GM23338 (cell line): ENCODE measurements at regions not wholly inside any gene's neighbourhood (a gene's known extent, or its start where the extent isn't known, plus 50 kb on each side); places are given as distances from the start of the nearest gene placed in this dataset.

Experiments
- ATAC-seq: fragments of 200-7000 bp; cut with Tn5 transposase; 3 replicates; pipeline ENCODE4 v1.9.1; 2020
- DNase-seq: peaks from one replicate; pipeline ENCODE4 v3.0.0-alpha.2; 2015; ENCODE audit warnings: low spot score
- H2AFZ ChIP-seq: fragments of 200-600 bp; sonication (generic); 2 replicates; pipeline ENCODE4 v1.8.0; 2016; ENCODE audit warnings: antibody characterized with exemption, mild to moderate bottlenecking, moderate library complexity
- H3F3A ChIP-seq: fragments of 200-600 bp; sonication (generic); replicated peaks from 2 replicates; pipeline ENCODE4 v1.8.0; 2017; ENCODE audit warnings: antibody characterized with exemption, mixed run types, low read depth
- H3K27ac ChIP-seq: fragments of 200-600 bp; sonication (generic); 2 replicates; pipeline ENCODE4 v1.6.1; 2016; ENCODE audit warnings: low read depth
- H3K27me3 ChIP-seq: fragments of 200-600 bp; sonication (generic); 2 replicates; pipeline ENCODE4 v1.8.0; 2016; ENCODE audit warnings: mild to moderate bottlenecking, mixed run types, moderate library complexity; ENCODE audit not compliant: insufficient read depth
- H3K36me3 ChIP-seq: fragments of 200-600 bp; sonication (generic); 2 replicates; pipeline ENCODE4 v1.8.0; 2016; ENCODE audit warnings: mild to moderate bottlenecking; ENCODE audit not compliant: insufficient read depth
- H3K4me1 ChIP-seq: fragments of 200-600 bp; sonication (generic); 2 replicates; pipeline ENCODE4 v1.8.0; 2016; ENCODE audit warnings: mild to moderate bottlenecking, moderate library complexity; ENCODE audit not compliant: insufficient read depth
- H3K4me2 ChIP-seq: fragments of 200-600 bp; sonication (generic); 2 replicates; pipeline ENCODE4 v1.7.1; 2017; ENCODE audit warnings: mixed run types
- H3K4me3 ChIP-seq: fragments of 200-600 bp; sonication (generic); 2 replicates; pipeline ENCODE4 v1.6.1; 2016; ENCODE audit warnings: mixed run types
- H3K79me2 ChIP-seq: fragments of 200-600 bp; sonication (generic); replicated peaks from 2 replicates; pipeline ENCODE4 v1.8.0; 2017; ENCODE audit warnings: mild to moderate bottlenecking; ENCODE audit not compliant: insufficient read depth
- H3K9me2 ChIP-seq: fragments of 200-600 bp; sonication (generic); 2 replicates; pipeline ENCODE4 v1.8.0; 2017; ENCODE audit not compliant: insufficient read depth
- H4K20me1 ChIP-seq: fragments of 200-600 bp; sonication (generic); replicated peaks from 2 replicates; pipeline ENCODE4 v1.8.0; 2017; ENCODE audit warnings: mild to moderate bottlenecking; ENCODE audit not compliant: insufficient read depth
- H3K27ac Mint-ChIP-seq: 2 replicates; pipeline ENCODE4 v1.8.0; 2020; ENCODE audit warnings: inconsistent platforms, mild to moderate bottlenecking, moderate library complexity, mixed read lengths
- H3K27me3 Mint-ChIP-seq: 3 replicates; pipeline ENCODE4 v1.8.0; 2022; ENCODE audit warnings: low read depth, mild to moderate bottlenecking, moderate library complexity, mixed read lengths, inconsistent platforms; ENCODE audit not compliant: insufficient read depth, poor library complexity
- H3K36me3 Mint-ChIP-seq: 3 replicates; pipeline ENCODE4 v1.8.0; 2021; ENCODE audit warnings: low read depth, mild to moderate bottlenecking, inconsistent platforms, moderate library complexity, mixed read lengths
- H3K4me1 Mint-ChIP-seq: 3 replicates; pipeline ENCODE4 v1.8.0; 2020; ENCODE audit warnings: mild to moderate bottlenecking, inconsistent platforms, mixed read lengths
- H3K4me3 Mint-ChIP-seq: 3 replicates; pipeline ENCODE4 v1.8.0; 2021; ENCODE audit warnings: moderate library complexity, mild to moderate bottlenecking, inconsistent platforms, mixed read lengths
- H3K9me3 Mint-ChIP-seq: 3 replicates; pipeline ENCODE4 v1.8.0; 2020; ENCODE audit warnings: moderate library complexity, mild to moderate bottlenecking, inconsistent platforms, mixed read lengths
- CREB1 ChIP-seq: fragments of 250-450 bp; sonication (Bioruptor Pico); IDR thresholded peaks from 2 replicates; pipeline ENCODE4 v1.5.0; 2020; ENCODE audit warnings: low read depth, mild to moderate bottlenecking, moderate library complexity
- ETS1 ChIP-seq: IDR thresholded peaks from 2 replicates; pipeline ENCODE4 v1.6.1; 2016; ENCODE audit warnings: antibody characterized with exemption
- EZH2 ChIP-seq: fragments of 200-600 bp; sonication (generic); IDR thresholded peaks from one replicate; pipeline ENCODE4 v1.8.0; 2017; ENCODE audit warnings: antibody characterized with exemption, mild to moderate bottlenecking, low read depth; ENCODE audit not compliant: unreplicated experiment
- JUNB ChIP-seq: IDR thresholded peaks from one replicate; pipeline ENCODE4 v1.6.1; 2016; ENCODE audit warnings: antibody characterized with exemption; ENCODE audit not compliant: unreplicated experiment
- POLR2AphosphoS5 ChIP-seq: IDR thresholded peaks from 2 replicates; pipeline ENCODE4 v1.6.1; 2016; ENCODE audit warnings: antibody characterized with exemption, low read depth
- REST ChIP-seq: IDR thresholded peaks from one replicate; pipeline ENCODE4 v1.6.1; 2018; ENCODE audit warnings: antibody characterized with exemption; ENCODE audit not compliant: unreplicated experiment
- STAT1 ChIP-seq: IDR thresholded peaks from one replicate; pipeline ENCODE4 v1.6.1; 2016; ENCODE audit warnings: antibody characterized with exemption; ENCODE audit not compliant: unreplicated experiment
- ZNF114 ChIP-seq: fragments of 250-450 bp; sonication (Bioruptor Pico); IDR thresholded peaks from 2 replicates; pipeline ENCODE4 v1.5.0; 2020; ENCODE audit warnings: mild to moderate bottlenecking, moderate library complexity
- ZNF331 ChIP-seq: fragments of 250-450 bp; sonication (Bioruptor Pico); IDR thresholded peaks from 2 replicates; pipeline ENCODE4 v1.5.0; 2020; ENCODE audit warnings: low read depth, mild to moderate bottlenecking, moderate library complexity
- ZNF462 ChIP-seq: fragments of 250-450 bp; sonication (Bioruptor Pico); IDR thresholded peaks from 2 replicates; pipeline ENCODE4 v1.5.0; 2020; ENCODE audit warnings: mild to moderate bottlenecking, moderate library complexity

- H3K4me2 ChIP-seq, result no peak overlapping the region
Observed at GRCh38 chr2:220064111-220065030, 436.9 kb downstream of the SLC4A3 start.

More at GRCh38 chr2:220064111-220065030, 436.9 kb downstream of the SLC4A3 start:
- no peaks in the 10 kb centered on the region for H3K79me2 ChIP-seq
- H3K9me3 Mint-ChIP-seq, result no peaks in the 10 kb centered on the region
- peaks cover 11% of the 10 kb centered on the region; the same call in 1 of the 2 replicates for H3K9me2 ChIP-seq
- no peak overlapping the region for H2AFZ ChIP-seq
- peaks cover 3% of the 10 kb centered on the region; the same call in 2 of the 3 replicates for H3K4me1 Mint-ChIP-seq
- no peak overlapping the region for H3K27ac ChIP-seq
- DNase-seq, result no peak
- no peaks in the 10 kb centered on the region for H3K36me3 ChIP-seq
- no peaks in the 10 kb centered on the region for H3K27me3 ChIP-seq
- no peaks in the 10 kb centered on the region for H3K4me1 ChIP-seq
- H3K27me3 Mint-ChIP-seq, result no peaks in the 10 kb centered on the region
- H3K27ac Mint-ChIP-seq, result no peak overlapping the region
- no peaks in the 10 kb centered on the region for H4K20me1 ChIP-seq
- H3K4me3 Mint-ChIP-seq, result no peak overlapping the region
- ATAC-seq, result no peak
- H3K36me3 Mint-ChIP-seq, result no peaks in the 10 kb centered on the region
- no peak for TF ChIP-seq REST
- no peak for TF ChIP-seq STAT1
- no peak for TF ChIP-seq ZNF462
- TF ChIP-seq CREB1 (CRISPR knock-in tag), result no peak
- no peak for TF ChIP-seq ETS1
- no peak for TF ChIP-seq ZNF331 (CRISPR knock-in tag)
- TF ChIP-seq JUNB, result no peak
- TF ChIP-seq EZH2, result no peak
- no peak for TF ChIP-seq ZNF114 (CRISPR knock-in tag)
- no peak for TF ChIP-seq POLR2AphosphoS5
- no peak overlapping the region for H3K4me3 ChIP-seq
- no peaks in the 10 kb centered on the region for H3F3A ChIP-seq
